Right lobe of liver (tissue), 4 donors: ENCODE measurements at regions not wholly inside any gene's neighbourhood (a gene's known extent, or its start where the extent isn't known, plus 50 kb on each side); places are given as distances from the start of the nearest gene placed in this dataset.

Experiments used
- POLR2A ChIP-seq: fragments of 450-650 bp; IDR thresholded peaks from one replicate; pipeline ENCODE4 v1.6.1; 2017; ENCODE audit warnings: antibody characterized with exemption, mild to moderate bottlenecking
- TF ChIP-seq, protein P1 (sequence below), 4 donors: fragments of 200-600 bp in 3 of 4; fragments of 450-650 bp in 1 of 4; IDR thresholded peaks; one replicate each; pipeline versions ENCODE4 v1.5.1 to v1.8.0; 2016 to 2022; ENCODE audit warnings: antibody characterized with exemption in 4 of 4, mild to moderate bottlenecking in 2 of 4
- donor health status: DM: no; HTN: no; CAD: no.
- donor health status: DM: no; HTN: no; CAD: no.
- donor health status: DM: no; HTN: yes; CAD: no.

DNA sequence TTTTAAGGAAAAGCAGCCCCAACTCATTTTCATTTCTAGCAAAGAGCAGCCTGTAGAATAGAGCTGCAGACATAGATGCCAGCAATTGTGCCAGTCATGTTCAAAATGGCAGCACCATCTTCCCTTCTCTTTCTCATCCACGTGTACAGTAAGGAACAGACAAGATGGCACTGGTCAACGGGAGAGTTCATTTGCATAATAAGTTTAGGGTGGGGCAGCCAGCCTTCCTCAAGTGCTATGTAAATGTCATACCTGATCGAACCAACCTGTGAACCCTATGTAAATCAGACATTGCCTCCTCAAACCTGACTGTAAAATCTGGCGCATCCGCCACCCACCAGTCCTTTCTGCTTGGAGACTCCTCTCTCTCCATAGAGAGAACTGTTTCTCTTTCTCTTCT is 150.0 kb upstream of the CDH13 start:
- TF ChIP-seq, protein P1, sequence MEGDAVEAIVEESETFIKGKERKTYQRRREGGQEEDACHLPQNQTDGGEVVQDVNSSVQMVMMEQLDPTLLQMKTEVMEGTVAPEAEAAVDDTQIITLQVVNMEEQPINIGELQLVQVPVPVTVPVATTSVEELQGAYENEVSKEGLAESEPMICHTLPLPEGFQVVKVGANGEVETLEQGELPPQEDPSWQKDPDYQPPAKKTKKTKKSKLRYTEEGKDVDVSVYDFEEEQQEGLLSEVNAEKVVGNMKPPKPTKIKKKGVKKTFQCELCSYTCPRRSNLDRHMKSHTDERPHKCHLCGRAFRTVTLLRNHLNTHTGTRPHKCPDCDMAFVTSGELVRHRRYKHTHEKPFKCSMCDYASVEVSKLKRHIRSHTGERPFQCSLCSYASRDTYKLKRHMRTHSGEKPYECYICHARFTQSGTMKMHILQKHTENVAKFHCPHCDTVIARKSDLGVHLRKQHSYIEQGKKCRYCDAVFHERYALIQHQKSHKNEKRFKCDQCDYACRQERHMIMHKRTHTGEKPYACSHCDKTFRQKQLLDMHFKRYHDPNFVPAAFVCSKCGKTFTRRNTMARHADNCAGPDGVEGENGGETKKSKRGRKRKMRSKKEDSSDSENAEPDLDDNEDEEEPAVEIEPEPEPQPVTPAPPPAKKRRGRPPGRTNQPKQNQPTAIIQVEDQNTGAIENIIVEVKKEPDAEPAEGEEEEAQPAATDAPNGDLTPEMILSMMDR (IDR thresholded peaks at IDR 0.05): no peak
- TF ChIP-seq POLR2A: no peak
